Right lobe of liver (tissue), 4 donors: ENCODE measurements at regions not wholly inside any gene's neighbourhood (a gene's known extent, or its start where the extent isn't known, plus 50 kb on each side); places are given as distances from the start of the nearest gene placed in this dataset.

Source experiments
- POLR2A ChIP-seq: fragments of 450-650 bp; IDR thresholded peaks from one replicate; pipeline ENCODE4 v1.6.1; 2017; ENCODE audit warnings: antibody characterized with exemption, mild to moderate bottlenecking
- TF ChIP-seq, protein P1 (sequence below), 4 donors: fragments of 200-600 bp in 3 of 4; fragments of 450-650 bp in 1 of 4; IDR thresholded peaks; one replicate each; pipeline versions ENCODE4 v1.5.1 to v1.8.0; 2016 to 2022; ENCODE audit warnings: antibody characterized with exemption in 4 of 4, mild to moderate bottlenecking in 2 of 4
- donor health status: DM: no; HTN: no; CAD: no.
- donor health status: DM: no; HTN: no; CAD: no.
- donor health status: DM: no; HTN: yes; CAD: no.

DNA sequence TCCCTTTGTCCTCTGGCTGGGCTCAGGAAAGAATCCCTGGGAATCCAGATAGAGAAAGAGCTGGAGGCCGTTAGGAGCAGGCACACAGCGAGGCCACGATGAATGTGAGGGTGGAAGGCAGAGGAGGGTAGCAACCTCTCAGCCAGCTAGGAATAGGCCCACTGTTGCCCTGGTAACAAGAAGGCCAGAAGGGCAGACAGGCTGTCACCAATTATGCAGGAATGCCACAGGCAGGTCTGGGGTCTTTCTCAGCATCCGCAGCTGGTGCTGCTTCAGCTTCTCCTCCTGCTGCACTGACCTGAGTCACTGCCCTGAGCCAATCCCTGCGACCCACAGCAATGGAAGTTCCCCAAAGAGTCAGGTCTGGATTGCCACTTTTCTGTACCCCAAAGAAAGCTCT is 62.8 kb upstream of the C3orf80 start:
- TF ChIP-seq POLR2A: no peak
- TF ChIP-seq, protein P1, sequence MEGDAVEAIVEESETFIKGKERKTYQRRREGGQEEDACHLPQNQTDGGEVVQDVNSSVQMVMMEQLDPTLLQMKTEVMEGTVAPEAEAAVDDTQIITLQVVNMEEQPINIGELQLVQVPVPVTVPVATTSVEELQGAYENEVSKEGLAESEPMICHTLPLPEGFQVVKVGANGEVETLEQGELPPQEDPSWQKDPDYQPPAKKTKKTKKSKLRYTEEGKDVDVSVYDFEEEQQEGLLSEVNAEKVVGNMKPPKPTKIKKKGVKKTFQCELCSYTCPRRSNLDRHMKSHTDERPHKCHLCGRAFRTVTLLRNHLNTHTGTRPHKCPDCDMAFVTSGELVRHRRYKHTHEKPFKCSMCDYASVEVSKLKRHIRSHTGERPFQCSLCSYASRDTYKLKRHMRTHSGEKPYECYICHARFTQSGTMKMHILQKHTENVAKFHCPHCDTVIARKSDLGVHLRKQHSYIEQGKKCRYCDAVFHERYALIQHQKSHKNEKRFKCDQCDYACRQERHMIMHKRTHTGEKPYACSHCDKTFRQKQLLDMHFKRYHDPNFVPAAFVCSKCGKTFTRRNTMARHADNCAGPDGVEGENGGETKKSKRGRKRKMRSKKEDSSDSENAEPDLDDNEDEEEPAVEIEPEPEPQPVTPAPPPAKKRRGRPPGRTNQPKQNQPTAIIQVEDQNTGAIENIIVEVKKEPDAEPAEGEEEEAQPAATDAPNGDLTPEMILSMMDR (IDR thresholded peaks at IDR 0.05): no peak
